Transverse colon (tissue), 4 donors: ENCODE measurements at regions not wholly inside any gene's neighbourhood (a gene's known extent, or its start where the extent isn't known, plus 50 kb on each side); places are given as distances from the start of the nearest gene placed in this dataset.

ENCODE experiments used
- DNase-seq: peaks from one replicate; pipeline ENCODE4 v3.0.0-alpha.2; 2019
- H3K27ac ChIP-seq, 4 donors: fragments of 200-600 bp; sonication (generic); 2 replicates each; pipeline ENCODE4 v1.5.1; 2016 to 2018; ENCODE audit warnings: inconsistent platforms in 4 of 4
- H3K27me3 ChIP-seq: fragments of 200-600 bp; sonication (generic); 2 replicates; pipeline ENCODE4 v1.5.1; 2017; ENCODE audit warnings: inconsistent platforms
- H3K36me3 ChIP-seq, 4 donors: fragments of 200-600 bp; sonication (generic); 2 replicates each; pipeline ENCODE4 v1.5.1; 2017 to 2019; ENCODE audit warnings: inconsistent platforms in 4 of 4
- H3K4me1 ChIP-seq, 4 donors: fragments of 200-600 bp; sonication (generic); 2 replicates each; pipeline ENCODE4 v1.5.1; 2017 to 2020; ENCODE audit warnings: inconsistent platforms in 4 of 4
- H3K4me3 ChIP-seq, 4 donors: fragments of 200-600 bp; sonication (generic); 1 replicate in 1 of 4; 2 replicates in 3 of 4; pipeline versions ENCODE4 v1.5.1 to v1.6.1; 2017 to 2019; ENCODE audit warnings: inconsistent platforms in 4 of 4
- H3K9me3 ChIP-seq, 2 donors: fragments of 200-600 bp; sonication (generic); 2 replicates each; pipeline ENCODE4 v1.5.1; 2017 to 2019; ENCODE audit warnings: inconsistent platforms in 2 of 2
- EP300 ChIP-seq: sonication (generic); formaldehyde crosslinking; IDR thresholded peaks from one replicate; pipeline ENCODE4 v1.6.1; 2017; ENCODE audit warnings: antibody characterized with exemption, low read depth
- POLR2A ChIP-seq: fragments of 450-650 bp; IDR thresholded peaks from one replicate; pipeline ENCODE4 v1.6.1; 2016; ENCODE audit warnings: antibody characterized with exemption, mild to moderate bottlenecking, moderate library complexity
- POLR2AphosphoS5 ChIP-seq, 3 donors: sonication (generic); formaldehyde crosslinking; IDR thresholded peaks; one replicate each; pipeline ENCODE4 v1.6.1; 2016; ENCODE audit warnings: antibody characterized with exemption in 3 of 3
- WGBS, 2 donors: methylation state at CpG; one replicate each; pipeline ENCODE4 v1.1.5; 2018; ENCODE audit warnings: low coverage in 1 of 2; 5-methylcytosine and 5-hydroxymethylcytosine counted together
- in situ Hi-C, 4 donors: fragments of 200-750 bp; cut with MboI; loops; one replicate each; pipeline versions ENCODE4 v1.15.0 to v1.15.1; 2017; ENCODE audit warnings: low sequenced_read_pairs in 3 of 4, low pct_ligation_motif_present in 1 of 4, low pct_unique_long_range_greater_than_20kb in 1 of 4
- intact Hi-C: fragments of 100-400 bp; cut with DNase I; formaldehyde crosslinking; loops from one replicate; pipeline ENCODE4 v1.15.1; 2023; ENCODE audit warnings: low total_unique reads
- TF ChIP-seq, protein P1 (sequence below), 5 experiments: fragments of 200-600 bp in 3 of 5; fragments of 450-650 bp in 2 of 5; sonication (generic) in 3 of 5; IDR thresholded peaks; 1 replicate in 2 of 5; 2 replicates in 3 of 5; pipeline ENCODE4 v1.5.1; 2016 to 2017; ENCODE audit warnings: antibody characterized with exemption in 5 of 5, inconsistent platforms in 3 of 5, mild to moderate bottlenecking in 2 of 5, moderate library complexity in 1 of 5

DNA sequence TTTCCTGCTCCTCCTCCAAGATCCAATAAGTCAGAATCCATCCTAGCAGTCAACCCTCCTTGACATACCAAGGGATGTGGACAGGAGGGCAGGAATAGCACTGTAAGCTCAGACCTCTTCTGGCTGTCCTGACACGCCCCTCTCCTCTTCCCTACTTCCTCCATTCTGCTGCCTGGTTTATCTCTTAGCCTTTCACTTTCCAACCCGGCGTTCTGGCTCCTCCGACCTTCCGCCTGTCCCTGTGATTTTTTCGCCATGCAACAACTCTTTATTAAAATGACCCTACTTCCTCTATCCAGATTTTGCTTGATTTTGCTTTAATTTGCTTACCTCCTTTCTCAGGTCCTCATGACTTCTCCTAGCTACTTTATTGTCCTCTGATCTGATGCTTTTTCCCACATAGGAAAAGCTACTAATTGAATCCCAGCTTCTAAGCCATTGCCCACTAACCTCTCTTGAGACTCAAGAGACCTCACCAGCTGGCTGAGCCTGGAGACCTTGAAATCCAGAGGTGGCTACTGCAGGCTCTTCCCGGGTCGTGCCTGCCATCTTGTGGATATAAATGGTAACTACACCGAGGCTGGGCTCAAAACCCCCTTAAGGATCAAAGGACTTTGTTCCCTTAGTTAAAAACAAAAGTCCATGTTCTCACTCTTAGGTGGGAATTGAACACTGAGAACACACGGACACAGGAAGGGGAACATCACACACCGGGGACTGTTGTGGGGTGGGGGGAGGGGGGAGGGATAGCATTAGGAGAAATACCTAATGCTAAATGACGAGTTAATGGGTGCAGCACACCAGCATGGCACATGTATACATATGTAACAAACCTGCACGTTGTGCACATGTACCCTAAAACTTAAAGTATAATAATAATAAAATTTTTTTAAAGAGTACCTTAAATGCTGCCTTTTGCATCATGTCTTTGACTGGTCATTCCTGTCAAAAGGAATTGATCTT, 139.4 kb downstream of the AKAIN1 start:
- Histone ChIP-seq H3K27me3 (no peaks in the 10 kb centered on the region), H3K9me3 (no peaks in the 10 kb centered on the region), H3K27ac (no peak overlapping the region), H3K4me3 (no peak overlapping the region), H3K4me1 (no peaks in the 10 kb centered on the region), H3K36me3 (no peaks in the 10 kb centered on the region)
- 16 to 18% methylated on average over 5 to 11 of the region's 13 CpGs for WGBS, 2 donors
- intact Hi-C loops (no loop called here), in situ Hi-C loops (loop anchor here (10.0 to 25.0 kb wide), 3 partner anchors 805 to 953 kb away; no protein-coding TSS in a partner anchor)
- TF ChIP-seq, protein P1, sequence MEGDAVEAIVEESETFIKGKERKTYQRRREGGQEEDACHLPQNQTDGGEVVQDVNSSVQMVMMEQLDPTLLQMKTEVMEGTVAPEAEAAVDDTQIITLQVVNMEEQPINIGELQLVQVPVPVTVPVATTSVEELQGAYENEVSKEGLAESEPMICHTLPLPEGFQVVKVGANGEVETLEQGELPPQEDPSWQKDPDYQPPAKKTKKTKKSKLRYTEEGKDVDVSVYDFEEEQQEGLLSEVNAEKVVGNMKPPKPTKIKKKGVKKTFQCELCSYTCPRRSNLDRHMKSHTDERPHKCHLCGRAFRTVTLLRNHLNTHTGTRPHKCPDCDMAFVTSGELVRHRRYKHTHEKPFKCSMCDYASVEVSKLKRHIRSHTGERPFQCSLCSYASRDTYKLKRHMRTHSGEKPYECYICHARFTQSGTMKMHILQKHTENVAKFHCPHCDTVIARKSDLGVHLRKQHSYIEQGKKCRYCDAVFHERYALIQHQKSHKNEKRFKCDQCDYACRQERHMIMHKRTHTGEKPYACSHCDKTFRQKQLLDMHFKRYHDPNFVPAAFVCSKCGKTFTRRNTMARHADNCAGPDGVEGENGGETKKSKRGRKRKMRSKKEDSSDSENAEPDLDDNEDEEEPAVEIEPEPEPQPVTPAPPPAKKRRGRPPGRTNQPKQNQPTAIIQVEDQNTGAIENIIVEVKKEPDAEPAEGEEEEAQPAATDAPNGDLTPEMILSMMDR (IDR thresholded peaks at IDR 0.05), result peak; percentile 58 to 77 (median 70)
- TF ChIP-seq POLR2AphosphoS5 (IDR thresholded peaks at IDR 0.05) (no peak), POLR2A (no peak)
- peak; percentile 52 for DNase-seq

DNA sequence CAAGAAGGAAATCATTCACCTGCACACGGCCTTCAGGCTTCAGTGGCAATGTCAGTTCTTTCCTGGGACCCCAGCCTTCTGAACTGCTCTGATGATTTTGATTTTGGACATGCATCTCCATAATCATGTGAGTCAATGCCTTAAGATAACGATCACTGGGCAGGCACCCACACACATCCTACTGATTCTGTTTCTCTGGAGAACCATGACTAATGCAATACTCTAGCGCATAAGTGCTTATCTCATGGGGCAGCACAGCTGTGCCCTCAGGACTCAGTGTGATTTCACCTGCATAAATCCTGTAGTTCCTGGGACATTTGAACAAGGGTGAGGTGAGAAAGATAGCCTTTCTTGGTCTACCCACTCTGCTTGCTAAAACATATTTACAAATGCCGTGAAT, 144.6 kb downstream of the AKAIN1 start:
- WGBS, 2 donors, result 72 to 76% methylated on average over 4 of the region's 4 CpGs
- H3K4me3 ChIP-seq, result no peak overlapping the region
- H3K4me1 ChIP-seq, result no peaks in the 10 kb centered on the region
- no peak overlapping the region for H3K27ac ChIP-seq
- no peaks in the 10 kb centered on the region for H3K36me3 ChIP-seq
- no peak for DNase-seq
- intact Hi-C loops (no loop called here), in situ Hi-C loops (loop anchor here (10.0 to 25.0 kb wide), 3 partner anchors 810 to 948 kb away; no protein-coding TSS in a partner anchor)
- TF ChIP-seq, protein P1 (IDR thresholded peaks at IDR 0.05), result no peak
- no peak for TF ChIP-seq EP300
- no peak for TF ChIP-seq POLR2AphosphoS5 (IDR thresholded peaks at IDR 0.05)
- TF ChIP-seq POLR2A, result no peak
- H3K9me3 ChIP-seq, result no peaks in the 10 kb centered on the region
- H3K27me3 ChIP-seq, result no peaks in the 10 kb centered on the region

DNA sequence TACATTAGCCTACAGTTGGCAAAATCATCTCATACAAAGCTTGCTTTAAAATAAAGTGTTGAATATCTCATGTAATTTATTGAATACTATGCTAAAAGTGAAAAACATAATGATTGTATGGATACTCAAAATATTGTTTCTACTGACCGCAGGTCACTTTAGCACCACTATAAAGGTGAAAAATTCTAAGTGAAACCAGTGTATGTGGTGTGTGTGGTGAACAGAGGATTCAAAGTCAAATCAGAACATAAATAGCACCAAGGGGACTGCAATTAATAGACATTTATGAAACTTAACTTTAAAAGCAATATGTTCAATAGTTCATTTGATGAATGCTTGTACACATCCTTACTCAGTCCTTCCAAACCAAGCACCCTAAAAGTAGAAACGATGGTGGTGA, 145.8 kb downstream of the AKAIN1 start:
- intact Hi-C loops (no loop called here), in situ Hi-C loops (loop anchor here (10.0 to 25.0 kb wide), 3 partner anchors 811 to 946 kb away; no protein-coding TSS in a partner anchor)
- H3K36me3 ChIP-seq, result no peaks in the 10 kb centered on the region
- no peak overlapping the region for H3K27ac ChIP-seq
- DNase-seq, result no peak
- H3K9me3 ChIP-seq, result no peaks in the 10 kb centered on the region
- H3K4me1 ChIP-seq, result no peaks in the 10 kb centered on the region
- no peak overlapping the region for H3K4me3 ChIP-seq
- no peaks in the 10 kb centered on the region for H3K27me3 ChIP-seq
- TF ChIP-seq POLR2A, result no peak
- no peak for TF ChIP-seq EP300
- no peak for TF ChIP-seq POLR2AphosphoS5 (IDR thresholded peaks at IDR 0.05)
- TF ChIP-seq, protein P1 (IDR thresholded peaks at IDR 0.05), result no peak
- WGBS, 2 donors, result 74% methylated on average over 2 of the region's 2 CpGs

DNA sequence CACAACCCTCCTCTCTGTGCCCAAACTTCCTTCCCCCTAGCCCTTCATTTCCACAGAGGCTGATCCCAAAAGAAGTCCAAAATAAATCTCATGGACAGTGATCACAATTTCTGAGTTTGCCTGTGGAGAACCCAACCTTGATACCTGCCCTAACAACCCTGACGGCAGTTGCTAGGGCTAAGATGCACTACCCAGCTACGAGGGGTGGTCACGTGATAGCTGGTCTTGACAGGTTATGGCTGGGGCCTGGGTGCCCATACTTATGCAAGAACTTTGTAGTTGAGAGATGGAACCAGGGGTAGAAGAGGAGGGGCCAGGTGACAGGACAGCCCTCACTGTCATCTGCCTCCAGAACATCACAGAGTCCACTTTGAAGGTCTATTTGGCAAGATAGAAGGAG, 147.9 kb downstream of the AKAIN1 start:
- H3K27me3 ChIP-seq, result no peaks in the 10 kb centered on the region
- intact Hi-C loops (no loop called here), in situ Hi-C loops (no loop called here)
- TF ChIP-seq EP300 (no peak), POLR2A (no peak), POLR2AphosphoS5 (IDR thresholded peaks at IDR 0.05) (no peak)
- TF ChIP-seq, protein P1 (IDR thresholded peaks at IDR 0.05), result no peak
- DNase-seq, result no peak
- H3K36me3 ChIP-seq, result no peaks in the 10 kb centered on the region
- H3K27ac ChIP-seq, result no peak overlapping the region
- H3K4me1 ChIP-seq, result no peaks in the 10 kb centered on the region
- H3K4me3 ChIP-seq, result no peak overlapping the region
- 67 to 100% methylated on average over 1 to 3 of the region's 3 CpGs for WGBS, 2 donors
- no peaks in the 10 kb centered on the region for H3K9me3 ChIP-seq
